NCI-H524 treated with DMSO at 0.1 percent for 48 hours (cell line): ENCODE measurements at regions not wholly inside any gene's neighbourhood (a gene's known extent, or its start where the extent isn't known, plus 50 kb on each side); places are given as distances from the start of the nearest gene placed in this dataset.

Experiments
- DNase-seq: peaks from one replicate; lab custom pipeline; 2025; lab: John Stamatoyannopoulos, UW

- no peak for DNase-seq
Observed at GRCh38 chr15:70426096-70426821, 328.5 kb upstream of the TLE3 start.

- no peak for DNase-seq
Observed at GRCh38 chr15:70424937-70425411, 327.3 kb upstream of the TLE3 start.

- DNase-seq = no peak
Observed at GRCh38 chr15:70423267-70423666, 325.6 kb upstream of the TLE3 start.

GRCh38 chr15:70422342-70422741, 324.6 kb upstream of the TLE3 start:
- no peak for DNase-seq

DNA sequence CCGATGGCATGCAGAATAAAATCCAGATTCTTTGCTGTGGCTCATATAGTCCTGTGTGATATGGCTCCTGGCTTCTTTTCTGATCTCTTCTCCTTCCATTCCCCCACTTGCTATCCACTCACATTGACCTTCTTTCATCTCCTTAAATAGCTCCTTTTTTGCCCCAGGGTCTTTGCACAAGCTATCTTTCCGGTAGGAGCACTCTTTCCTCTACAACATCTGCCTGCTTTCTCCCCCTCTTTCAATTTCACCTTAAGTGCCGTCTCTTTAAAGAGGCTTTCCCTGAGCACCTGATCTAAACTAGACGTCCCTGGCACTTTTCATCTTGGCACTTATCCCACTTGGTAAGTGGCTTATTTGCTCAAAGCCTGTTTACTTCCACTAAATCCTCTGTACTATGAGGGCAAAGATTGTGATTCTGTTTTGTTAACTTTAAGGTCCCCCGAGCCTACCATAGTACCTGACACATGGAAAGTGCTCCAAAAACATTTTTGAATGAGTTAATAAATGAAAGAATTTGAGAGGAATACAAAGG, 323.3 kb upstream of the TLE3 start:
- peak; percentile 96 for DNase-seq

- DNase-seq = no peak
Observed at GRCh38 chr15:70420086-70420947, 322.6 kb upstream of the TLE3 start.

DNA sequence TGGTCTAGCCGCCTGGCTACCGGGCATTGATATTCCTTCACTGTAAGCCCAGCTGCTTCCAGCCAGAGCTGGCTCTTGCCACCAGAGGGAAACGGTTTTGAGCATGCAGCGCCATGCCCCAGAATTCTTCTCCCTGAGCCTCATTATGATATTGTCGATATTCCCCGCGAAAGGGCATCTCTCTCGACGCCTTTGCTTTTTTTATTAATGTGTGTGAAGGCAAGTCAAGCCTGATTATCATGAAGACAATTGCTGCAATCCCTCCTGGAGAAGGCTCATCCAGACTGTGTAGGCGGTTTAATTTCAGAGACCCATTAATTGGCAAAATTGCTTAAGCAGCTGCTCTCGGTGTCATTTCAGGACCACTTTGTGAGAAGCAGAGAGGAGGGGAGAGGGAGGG, 321.2 kb upstream of the TLE3 start:
- peak; percentile 59 for DNase-seq

GRCh38 chr15:70417535-70417934, 319.8 kb upstream of the TLE3 start:
- DNase-seq = no peak

DNA sequence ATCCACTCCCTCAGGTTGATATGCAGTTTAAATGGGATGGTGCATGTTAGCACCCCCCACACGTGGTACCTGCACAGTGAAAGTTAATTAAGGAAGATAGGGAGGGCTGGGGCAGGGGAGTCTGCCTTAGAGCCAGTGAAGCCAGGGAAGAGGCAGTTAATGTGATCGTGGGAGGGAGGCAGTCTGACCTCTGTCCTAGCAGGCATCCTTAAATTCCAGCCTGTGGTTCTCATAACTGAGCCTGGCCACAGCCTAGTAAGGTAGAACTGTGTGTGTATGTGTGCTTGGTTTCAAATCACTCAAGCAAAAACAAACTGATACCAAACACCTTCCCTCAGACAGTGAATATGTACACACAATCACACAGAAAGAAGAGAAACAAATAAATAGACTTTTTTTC, 319.1 kb upstream of the TLE3 start:
- DNase-seq = no peak

DNA sequence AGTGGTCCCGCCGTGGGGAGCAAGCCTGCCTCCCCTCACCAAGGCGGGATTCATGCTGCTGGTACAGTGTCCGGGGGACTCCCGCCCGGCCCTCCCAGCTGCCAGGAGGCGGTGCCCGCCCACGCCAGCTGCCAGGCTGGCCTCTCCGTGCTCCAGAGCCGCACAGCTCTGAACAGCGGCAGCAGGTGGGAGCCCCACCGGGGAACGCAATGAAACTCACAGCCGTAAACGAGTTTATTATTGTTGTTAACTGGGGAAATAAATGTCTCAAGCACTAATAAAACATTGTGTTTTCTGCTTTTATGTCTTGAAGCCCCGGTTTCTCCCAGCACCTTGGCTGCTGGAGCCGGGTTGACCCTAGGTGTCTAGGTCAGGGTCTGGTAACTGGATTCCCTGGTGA, 317.7 kb upstream of the TLE3 start:
- peak; percentile 62 for DNase-seq

GRCh38 chr15:70414626-70415025, 316.9 kb upstream of the TLE3 start:
- DNase-seq = no peak

DNA sequence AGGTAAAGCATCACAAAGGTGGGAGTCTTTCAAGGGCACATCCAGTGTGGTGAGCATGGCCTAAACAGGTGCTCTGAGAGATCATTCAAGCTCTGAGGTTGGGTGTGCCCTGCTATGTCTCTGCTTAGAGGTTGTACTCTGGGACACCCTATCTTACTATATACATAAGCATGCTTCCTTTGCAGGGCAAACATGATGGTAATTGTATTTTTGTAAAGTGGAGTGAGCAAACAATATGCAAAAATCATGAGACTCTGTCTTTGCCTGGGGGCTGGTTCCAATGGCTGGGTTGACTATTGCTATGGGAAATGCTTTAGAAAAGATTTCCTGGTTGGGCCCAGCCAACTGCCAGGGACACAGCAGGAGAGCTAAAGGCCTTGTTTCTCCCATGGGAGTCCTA, 315.1 kb upstream of the TLE3 start:
- DNase-seq = no peak

DNA sequence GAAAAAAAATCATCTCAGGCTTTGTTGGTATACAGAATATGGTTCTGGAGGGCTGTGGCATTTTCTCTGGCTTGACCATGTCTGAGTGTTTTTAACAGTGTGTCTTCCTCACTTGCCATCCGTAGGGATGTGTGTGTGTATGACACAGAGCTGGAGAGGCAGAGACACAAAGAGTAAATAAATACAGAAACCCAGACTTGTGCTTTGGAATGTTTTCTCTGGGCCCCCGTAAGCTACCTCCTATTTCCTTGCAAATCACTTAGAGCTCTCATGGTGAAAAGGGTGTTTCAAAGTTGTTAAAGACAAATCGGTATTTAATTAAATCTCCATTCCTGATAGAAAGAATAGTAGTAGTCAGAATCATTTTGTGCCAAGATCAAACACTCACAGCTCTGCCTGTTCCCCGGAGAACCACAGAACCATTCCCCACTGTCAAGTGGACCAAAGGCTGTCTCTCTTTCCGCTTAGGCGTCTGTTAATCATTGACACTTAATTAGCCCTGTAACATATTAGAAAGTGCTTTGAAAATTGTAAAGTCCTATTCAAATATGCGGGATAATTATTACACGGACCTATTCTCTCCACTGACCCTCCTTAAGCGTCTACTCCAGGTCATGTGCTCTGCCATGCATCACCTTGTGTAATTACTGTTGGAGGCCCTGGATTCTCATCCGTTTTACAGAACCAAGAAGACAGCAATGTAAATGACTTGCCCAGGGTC, 313.6 kb upstream of the TLE3 start:
- no peak for DNase-seq

DNA sequence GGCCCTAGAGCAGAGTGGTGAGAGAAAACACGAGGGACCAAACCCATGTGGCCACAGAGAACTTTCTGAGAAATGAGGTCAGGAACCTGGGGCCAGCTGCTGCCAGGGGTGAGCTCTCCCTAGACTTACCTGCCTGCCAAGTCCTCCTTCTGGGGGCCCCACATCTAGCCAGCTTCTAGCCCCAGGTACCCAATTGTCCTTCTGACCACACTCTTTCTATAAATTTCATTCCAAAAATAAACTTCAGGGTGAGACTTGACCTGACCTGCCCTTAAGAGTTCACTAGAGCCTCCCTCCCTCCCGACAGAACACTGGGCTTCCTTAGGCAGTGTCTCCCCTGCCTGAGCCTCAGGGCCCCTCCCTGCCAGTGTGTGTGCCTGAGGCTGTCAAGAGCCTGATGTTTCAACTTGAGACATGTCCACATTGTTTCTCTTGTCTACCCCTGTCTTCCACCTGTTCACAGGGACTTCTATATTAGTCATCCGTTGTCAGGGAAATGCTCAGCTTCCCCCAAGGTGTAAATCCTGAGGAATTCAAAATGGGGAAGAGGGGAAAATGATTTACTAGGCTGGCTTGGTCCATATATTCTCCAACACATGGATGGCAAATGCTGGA, 312.8 kb upstream of the TLE3 start:
- DNase-seq = no peak

GRCh38 chr15:70409388-70409787, 311.7 kb upstream of the TLE3 start:
- no peak for DNase-seq

DNA sequence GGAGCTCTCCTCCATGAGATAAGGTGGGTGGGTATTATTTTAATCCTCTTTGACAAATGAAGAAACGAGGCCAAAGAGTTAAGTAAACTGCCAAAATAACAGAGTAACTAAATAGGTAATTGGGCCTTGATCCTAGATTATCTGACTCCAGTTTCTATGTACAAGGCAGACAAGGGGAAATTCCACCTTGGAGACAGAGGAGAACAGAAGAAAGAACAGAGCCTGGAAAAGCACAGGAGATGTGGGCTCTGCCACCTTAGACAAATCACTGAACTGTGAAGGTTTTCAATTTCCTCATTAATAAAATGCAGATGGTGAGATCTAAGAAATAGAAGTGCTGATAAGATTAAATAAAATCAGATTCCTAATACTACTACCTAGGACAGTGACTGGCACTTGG, 310.2 kb upstream of the TLE3 start:
- no peak for DNase-seq

DNA sequence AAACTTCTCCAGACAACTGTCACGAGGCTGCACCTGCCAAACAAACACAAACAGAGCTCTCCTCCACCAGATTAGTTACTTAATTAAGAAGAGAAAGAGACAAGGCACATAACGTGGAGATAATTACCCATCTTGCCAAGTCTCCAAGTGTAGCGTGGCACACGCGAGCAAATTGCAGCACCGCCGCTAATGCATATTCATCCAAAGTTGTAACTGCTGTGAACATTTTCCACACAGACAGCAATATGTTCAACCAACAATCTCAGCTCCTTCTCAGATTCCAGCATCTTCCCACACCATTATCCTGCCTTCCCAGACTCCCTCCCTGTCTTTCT, 309.6 kb upstream of the TLE3 start:
- DNase-seq = no peak

GRCh38 chr15:70406617-70407335, 309.1 kb upstream of the TLE3 start:
- DNase-seq = no peak

DNA sequence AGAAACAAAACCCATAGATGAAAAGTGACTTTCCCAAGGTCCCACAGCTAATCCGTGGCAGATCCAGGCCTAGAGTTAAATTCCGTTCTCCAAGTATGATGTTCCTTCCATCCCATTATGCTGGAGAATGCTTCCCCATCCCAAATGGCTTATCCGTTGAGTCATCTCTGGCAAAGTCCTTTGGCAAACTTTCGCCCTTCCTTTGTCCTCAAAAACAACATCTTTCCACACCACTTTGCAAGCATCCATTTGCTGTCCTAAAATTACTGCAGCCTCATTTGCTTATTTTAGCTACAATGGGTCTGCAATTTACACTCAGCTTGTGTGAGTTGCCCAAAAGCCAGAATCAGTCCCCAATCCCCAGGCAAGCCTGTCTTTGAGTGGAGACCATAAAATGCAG, 304.0 kb upstream of the TLE3 start:
- DNase-seq = no peak

- DNase-seq = no peak
Observed at GRCh38 chr15:70400766-70401541, 303.2 kb upstream of the TLE3 start.

DNA sequence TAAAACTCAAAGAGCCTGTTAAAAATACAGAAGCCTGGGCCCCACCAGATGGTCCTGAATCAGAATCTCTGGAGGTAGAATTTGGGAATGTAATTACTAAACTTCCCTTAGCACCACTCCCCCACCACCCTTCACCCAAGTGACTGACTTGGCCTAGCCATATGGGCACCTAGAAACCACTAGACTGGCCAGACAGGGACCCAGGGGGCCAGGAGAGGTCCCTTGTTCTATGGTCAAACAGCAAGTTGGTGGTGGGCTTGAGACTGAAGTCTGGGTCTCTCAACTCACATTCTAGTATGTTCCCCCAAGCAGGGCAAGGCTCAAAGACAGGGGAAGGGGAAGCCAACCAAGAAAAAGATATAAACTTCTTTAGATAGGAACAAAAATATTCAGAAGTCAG, 301.5 kb upstream of the TLE3 start:
- DNase-seq = no peak
